ENCODE measurements at regions not wholly inside any gene's neighbourhood (a gene's known extent, or its start where the extent isn't known, plus 50 kb on each side); places are given as distances from the start of the nearest gene placed in this dataset.

DNA sequence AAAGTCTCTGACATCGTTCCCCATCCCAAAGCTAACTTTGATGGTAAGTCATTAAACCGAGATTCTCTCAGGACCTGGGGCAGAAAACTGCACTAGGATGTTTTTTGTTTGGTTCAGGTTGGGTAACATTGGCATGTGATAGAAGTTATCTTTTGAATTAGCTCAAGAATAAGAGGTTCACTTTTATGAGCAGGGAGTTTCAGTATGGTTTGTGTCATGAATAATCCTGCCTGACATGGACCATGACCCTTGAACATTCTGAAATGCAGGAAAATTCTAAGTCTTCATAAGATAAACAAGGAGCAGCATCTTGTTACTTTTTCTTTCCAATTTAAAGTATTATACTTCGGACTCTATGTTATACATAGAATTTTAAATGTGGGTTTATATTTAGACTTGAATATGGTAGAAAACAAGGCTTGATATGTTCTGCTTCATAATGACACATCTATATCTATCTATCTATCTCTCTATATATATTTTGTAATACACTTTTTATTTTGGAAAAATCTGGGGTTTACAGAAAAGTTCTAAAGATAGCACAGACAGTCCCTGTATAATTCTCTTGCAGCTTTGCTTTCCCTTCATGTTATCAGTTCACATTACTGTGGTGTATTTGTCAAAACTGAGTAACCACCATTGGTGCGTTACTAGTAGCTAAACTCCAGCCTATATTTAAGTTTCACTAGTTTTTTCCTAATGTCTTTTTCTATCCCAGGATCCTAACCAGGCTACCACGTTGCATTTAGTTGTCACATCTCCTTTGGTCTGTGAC is 102.7 kb upstream of the TAF11L2 start:
- H3K4me1 ChIP-seq (ENCODE audit: low read depth) = peaks cover 14% of the 10 kb centered on the region
- H3K27me3 ChIP-seq = no peaks in the 10 kb centered on the region
- TF ChIP-seq, protein P1, sequence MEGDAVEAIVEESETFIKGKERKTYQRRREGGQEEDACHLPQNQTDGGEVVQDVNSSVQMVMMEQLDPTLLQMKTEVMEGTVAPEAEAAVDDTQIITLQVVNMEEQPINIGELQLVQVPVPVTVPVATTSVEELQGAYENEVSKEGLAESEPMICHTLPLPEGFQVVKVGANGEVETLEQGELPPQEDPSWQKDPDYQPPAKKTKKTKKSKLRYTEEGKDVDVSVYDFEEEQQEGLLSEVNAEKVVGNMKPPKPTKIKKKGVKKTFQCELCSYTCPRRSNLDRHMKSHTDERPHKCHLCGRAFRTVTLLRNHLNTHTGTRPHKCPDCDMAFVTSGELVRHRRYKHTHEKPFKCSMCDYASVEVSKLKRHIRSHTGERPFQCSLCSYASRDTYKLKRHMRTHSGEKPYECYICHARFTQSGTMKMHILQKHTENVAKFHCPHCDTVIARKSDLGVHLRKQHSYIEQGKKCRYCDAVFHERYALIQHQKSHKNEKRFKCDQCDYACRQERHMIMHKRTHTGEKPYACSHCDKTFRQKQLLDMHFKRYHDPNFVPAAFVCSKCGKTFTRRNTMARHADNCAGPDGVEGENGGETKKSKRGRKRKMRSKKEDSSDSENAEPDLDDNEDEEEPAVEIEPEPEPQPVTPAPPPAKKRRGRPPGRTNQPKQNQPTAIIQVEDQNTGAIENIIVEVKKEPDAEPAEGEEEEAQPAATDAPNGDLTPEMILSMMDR (IDR thresholded peaks at IDR 0.05; ENCODE audit: low read depth, low read length) = no peak
- H3K4me3 ChIP-seq = no peak overlapping the region
- H3K36me3 ChIP-seq = no peaks in the 10 kb centered on the region
- H3K27ac ChIP-seq = no peak overlapping the region
- no peak for DNase-seq (ENCODE audit: low read depth in 1 of 2, low spot score in 1 of 2)
- no peaks in the 10 kb centered on the region for H3K9me3 ChIP-seq (ENCODE audit: low read depth)

DNA sequence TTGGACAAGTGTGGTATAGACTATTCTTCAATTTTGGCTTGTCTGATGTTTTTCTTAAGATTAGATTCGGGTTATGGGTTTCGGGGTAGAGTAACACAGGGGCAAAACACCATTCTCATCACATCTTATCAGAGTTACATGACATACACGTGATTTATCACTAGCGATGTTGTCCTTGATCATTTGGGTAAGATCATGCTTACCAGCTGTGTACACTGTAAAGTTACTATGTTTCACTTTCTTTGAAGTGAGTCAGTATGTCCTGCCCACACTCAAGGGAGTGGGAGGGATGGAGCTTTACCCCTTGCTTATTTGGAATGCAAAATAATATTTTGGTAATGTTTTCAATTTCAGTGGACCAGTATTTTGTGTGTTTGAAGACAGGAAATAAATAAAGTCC is 101.8 kb upstream of the TAF11L2 start:
- no peak overlapping the region for H3K4me3 ChIP-seq
- H3K9me3 ChIP-seq (ENCODE audit: low read depth) = no peaks in the 10 kb centered on the region
- H3K36me3 ChIP-seq = no peaks in the 10 kb centered on the region
- TF ChIP-seq, protein P1 (IDR thresholded peaks at IDR 0.05; ENCODE audit: low read depth, low read length) = no peak
- H3K27ac ChIP-seq = no peak overlapping the region
- no peaks in the 10 kb centered on the region for H3K27me3 ChIP-seq
- peaks cover 24% of the 10 kb centered on the region for H3K4me1 ChIP-seq (ENCODE audit: low read depth)
- DNase-seq (ENCODE audit: low read depth in 1 of 2, low spot score in 1 of 2) = no peak

- TF ChIP-seq, protein P1 (IDR thresholded peaks at IDR 0.05; ENCODE audit: low read depth, low read length) = no peak
Measured at GRCh38 chr5:17398431-17398830, 99.6 kb upstream of the TAF11L2 start.

DNA sequence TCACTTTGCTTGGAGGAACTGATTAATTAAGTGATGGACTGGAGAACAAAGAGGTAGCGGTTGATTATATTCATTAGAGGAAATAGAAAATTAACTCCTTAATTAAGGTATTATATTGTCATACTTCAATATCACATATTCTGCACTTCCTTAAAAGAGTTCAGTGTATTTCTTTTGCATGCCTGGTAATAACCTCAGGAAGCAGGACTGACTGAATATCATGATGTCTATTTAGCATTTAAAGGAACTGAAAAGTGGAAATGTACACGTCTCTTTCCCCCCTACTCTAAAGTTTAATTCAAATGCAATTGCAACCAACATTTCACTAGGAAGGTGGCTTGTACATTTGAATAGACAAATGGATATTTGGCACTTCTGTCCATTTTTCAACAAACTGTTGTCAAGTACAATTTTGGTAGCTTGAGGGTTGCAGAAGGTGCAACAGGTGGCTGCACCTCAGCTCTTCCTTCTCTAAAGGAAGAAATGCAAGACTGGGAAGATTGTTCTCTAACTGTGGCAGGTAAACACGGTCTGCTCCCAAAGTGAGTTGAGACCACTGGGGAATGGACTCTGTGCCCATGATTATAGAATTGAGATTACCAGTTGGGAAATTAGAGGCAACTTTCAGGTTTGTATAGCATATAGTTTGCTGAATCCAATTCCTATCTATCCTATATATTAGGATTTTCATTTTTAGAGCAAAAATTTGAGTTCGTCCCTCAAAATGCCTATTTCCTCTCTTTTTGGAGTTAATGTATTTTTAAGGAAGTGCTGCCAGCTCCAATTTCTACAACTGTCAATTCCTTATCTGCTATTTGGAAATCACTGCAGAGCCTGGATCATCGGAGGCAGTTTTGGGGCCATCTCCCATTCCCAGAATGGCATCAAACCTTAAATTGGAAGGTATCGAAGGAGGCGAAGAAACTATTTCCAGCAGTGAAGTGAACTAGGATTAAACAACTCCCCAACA is 98.9 kb upstream of the TAF11L2 start:
- H3K9me3 ChIP-seq (ENCODE audit: low read depth) = no peaks in the 10 kb centered on the region
- H3K4me3 ChIP-seq = no peak overlapping the region
- H3K27me3 ChIP-seq = no peaks in the 10 kb centered on the region
- no peak for DNase-seq (ENCODE audit: low read depth in 1 of 2, low spot score in 1 of 2)
- no peaks in the 10 kb centered on the region for H3K36me3 ChIP-seq
- TF ChIP-seq, protein P1 (IDR thresholded peaks at IDR 0.05; ENCODE audit: low read depth, low read length) = no peak
- H3K27ac ChIP-seq = no peak overlapping the region
- H3K4me1 ChIP-seq (ENCODE audit: low read depth) = peaks cover 53% of the 10 kb centered on the region

More at GRCh38 chr5:17398431-17398830, 99.6 kb upstream of the TAF11L2 start:
- Histone ChIP-seq H3K36me3 (no peaks in the 10 kb centered on the region), H3K27me3 (no peaks in the 10 kb centered on the region), H3K4me1 (ENCODE audit: low read depth) (peaks cover 46% of the 10 kb centered on the region), H3K27ac (no peak overlapping the region), H3K4me3 (no peak overlapping the region), H3K9me3 (ENCODE audit: low read depth) (no peaks in the 10 kb centered on the region)
- peak in 1 of 2 donors; percentile 83 for DNase-seq (ENCODE audit: low read depth in 1 of 2, low spot score in 1 of 2)

DNA sequence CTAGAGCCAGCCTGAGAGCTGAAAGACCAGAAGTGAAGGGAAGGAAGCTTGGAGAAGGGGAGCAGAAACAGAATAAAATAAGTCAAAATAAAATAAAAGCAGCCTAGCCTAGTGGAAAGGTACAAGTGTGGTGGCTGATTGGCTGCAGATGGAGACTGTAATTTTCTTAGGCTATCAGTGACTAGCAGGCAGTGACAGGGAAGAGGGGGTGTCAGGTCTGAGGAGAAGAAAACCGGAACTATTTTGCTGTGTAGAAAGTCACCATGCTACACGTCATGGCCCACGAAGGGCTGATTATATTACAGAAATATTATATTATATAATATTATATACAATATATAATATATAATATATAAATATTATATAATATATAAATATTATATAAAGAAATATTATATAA is 98.1 kb upstream of the TAF11L2 start:
- no peaks in the 10 kb centered on the region for H3K27me3 ChIP-seq
- TF ChIP-seq, protein P1 (IDR thresholded peaks at IDR 0.05; ENCODE audit: low read depth, low read length) = no peak
- H3K36me3 ChIP-seq = no peaks in the 10 kb centered on the region
- no peaks in the 10 kb centered on the region for H3K9me3 ChIP-seq (ENCODE audit: low read depth)
- peaks cover 58% of the 10 kb centered on the region for H3K4me1 ChIP-seq (ENCODE audit: low read depth)
- H3K27ac ChIP-seq = no peak overlapping the region
- peak in 1 of 2 donors; percentile 43 for DNase-seq (ENCODE audit: low read depth in 1 of 2, low spot score in 1 of 2)
- no peak overlapping the region for H3K4me3 ChIP-seq

Measured in cardiac muscle cell (in vitro differentiated cells and primary cell).